ENCODE measurements at regions not wholly inside any gene's neighbourhood (a gene's known extent, or its start where the extent isn't known, plus 50 kb on each side); places are given as distances from the start of the nearest gene placed in this dataset.

GRCh38 chr5:117327511-117327910 is 752.9 kb upstream of the SEMA6A start:
- TF ChIP-seq CTCF (IDR thresholded peaks at IDR 0.05; ENCODE audit: poor library complexity, severe bottlenecking) (no peak), EZH2 (IDR thresholded peaks at IDR 0.05; ENCODE audit: borderline replicate concordance, insufficient read depth, low read length, poor library complexity, severe bottlenecking) (no peak), TAF1 (IDR thresholded peaks at IDR 0.05; ENCODE audit: low read depth) (no peak), POLR2AphosphoS5 (IDR thresholded peaks at IDR 0.05) (no peak), MXI1 (conservative IDR thresholded peaks at IDR 0.05; ENCODE audit: poor library complexity, severe bottlenecking) (no peak), REST (IDR thresholded peaks at IDR 0.05; ENCODE audit: borderline replicate concordance) (no peak), SMC3 (conservative IDR thresholded peaks at IDR 0.05; ENCODE audit: poor library complexity) (no peak), EP300 (conservative IDR thresholded peaks at IDR 0.05; ENCODE audit: poor library complexity, severe bottlenecking) (no peak), RAD21 (conservative IDR thresholded peaks at IDR 0.05) (no peak)
